ENCODE measurements at regions not wholly inside any gene's neighbourhood (a gene's known extent, or its start where the extent isn't known, plus 50 kb on each side); places are given as distances from the start of the nearest gene placed in this dataset.

- Mint-ChIP-seq H3K9me3 (no peaks in the 10 kb centered on the region; a peak in 2 of 5 replicates), H3K36me3 (ENCODE audit: insufficient read depth in 1 of 3, low read depth in 3 of 3) (no peaks in the 10 kb centered on the region)
These were observed 223.7 kb downstream of the IRS1 start for GRCh38 chr2:226575928-226576327.

More at GRCh38 chr2:226575928-226576327, 223.7 kb downstream of the IRS1 start:
- Histone ChIP-seq H3K79me1 (ENCODE audit: insufficient read depth, low read depth, low read length, poor library complexity, severe bottlenecking) (no peaks in the 10 kb centered on the region), H2AFZ (ENCODE audit: low read length) (no peak overlapping the region), H3K56ac (ENCODE audit: insufficient read length, low read depth, low read length) (no peak overlapping the region), H3K14ac (ENCODE audit: insufficient read depth, low read length) (no peak overlapping the region), H2BK120ac (ENCODE audit: low read depth, low read length, poor library complexity, severe bottlenecking) (no peak overlapping the region), H2BK20ac (ENCODE audit: low read depth, low read length, poor library complexity, severe bottlenecking) (no peak overlapping the region), H4K91ac (ENCODE audit: insufficient read length, low read depth, low read length) (no peak overlapping the region), H3T11ph (ENCODE audit: low read length) (no peak overlapping the region), H4K20me1 (ENCODE audit: control insufficient read depth, insufficient read depth, insufficient read length) (no peaks in the 10 kb centered on the region), H3K9me3 (ENCODE audit: control insufficient read depth, low read depth, low read length) (no peaks in the 10 kb centered on the region), H3K9ac (ENCODE audit: extremely low read depth, insufficient read length, low read length) (no peak overlapping the region), H4K5ac (ENCODE audit: insufficient read length, low read depth, low read length) (no peak overlapping the region), H3K23ac (ENCODE audit: insufficient read length, low read depth, low read length) (no peak overlapping the region), H3K18ac (ENCODE audit: insufficient read length, low read depth, low read length) (no peak overlapping the region), H2BK12ac (ENCODE audit: insufficient read length, low read depth, low read length) (no peak overlapping the region), H3K27me3 (ENCODE audit: insufficient read depth, low read length) (no peaks in the 10 kb centered on the region), H3K27ac (ENCODE audit: insufficient read length, low read depth, low read length) (no peak overlapping the region), H3K4ac (ENCODE audit: low read depth, low read length) (no peak overlapping the region), H2BK15ac (ENCODE audit: low read depth, low read length) (no peak overlapping the region), H3K79me2 (ENCODE audit: insufficient read depth, low read length) (no peaks in the 10 kb centered on the region), H4K8ac (replicated peaks; ENCODE audit: insufficient read length, low read depth, low read length) (no peak overlapping the region), H3K23me2 (ENCODE audit: insufficient read length, low read depth, low read length, poor library complexity, severe bottlenecking) (no peaks in the 10 kb centered on the region), H3K4me2 (ENCODE audit: insufficient read depth, insufficient read length, low read length) (no peak overlapping the region), H3K4me1 (ENCODE audit: insufficient read depth, low read length) (no peaks in the 10 kb centered on the region), H2AK5ac (ENCODE audit: insufficient read length, low read length) (no peak overlapping the region), H2BK5ac (ENCODE audit: insufficient read length, low read length) (no peak overlapping the region)
- no peak for DNase-seq
- Mint-ChIP-seq H3K4me1 (peaks cover 0 to under 1% of the 10 kb centered on the region in 2 experiments; a peak in 2 of 4 replicates), H3K27me3 (ENCODE audit: low read depth) (no peaks in the 10 kb centered on the region), H3K4me3 (no peak overlapping the region), H3K27ac (no peak overlapping the region)
- no CpG with 5 or more reads among the region's 4 CpGs for WGBS (ENCODE audit: extremely low coverage, insufficient read length, low lambda C conversion rate)
- TF ChIP-seq CTCF (conservative IDR thresholded peaks at IDR 0.05): no peak

Measured in H9 (cell line).